Stimulated activated naive CD8-positive, alpha-beta T cell treated with anti-CD3 and anti-CD28 coated beads, Interleukin-15, amount 100 ng/mL, for 72 hours (primary cell): ENCODE measurements at regions not wholly inside any gene's neighbourhood (a gene's known extent, or its start where the extent isn't known, plus 50 kb on each side); places are given as distances from the start of the nearest gene placed in this dataset.
A peak's percentile ranks its signal among the peaks of the same experiment; 100 is the strongest.

Source experiments
- ATAC-seq: fragments of 150-1000 bp; cut with Tn5 transposase; 2 replicates; pipeline ENCODE4 v1.10.0; 2021; ENCODE audit warnings: mild to moderate bottlenecking, moderate library complexity
- DNase-seq, 2 donors: peaks; one replicate each; pipeline ENCODE4 v3.0.0; 2021 to 2022
- H3K27ac Mint-ChIP-seq, 2 donors: one replicate each; pipeline ENCODE4 v1.8.0; 2022; ENCODE audit warnings: mild to moderate bottlenecking in 2 of 2, mixed read lengths in 2 of 2, moderate library complexity in 2 of 2
- H3K27me3 Mint-ChIP-seq: one replicate; pipeline ENCODE4 v1.8.0; 2022; ENCODE audit warnings: mixed read lengths
- H3K4me1 Mint-ChIP-seq: one replicate; pipeline ENCODE4 v1.8.0; 2022; ENCODE audit warnings: mild to moderate bottlenecking, mixed read lengths
- H3K4me3 Mint-ChIP-seq, 2 donors: one replicate each; pipeline ENCODE4 v1.8.0; 2022; ENCODE audit warnings: mild to moderate bottlenecking in 2 of 2, mixed read lengths in 2 of 2, moderate library complexity in 1 of 2
- H3K9me3 Mint-ChIP-seq, 2 donors: one replicate each; pipeline ENCODE4 v1.8.0; 2022; ENCODE audit warnings: mixed read lengths in 2 of 2

- no peak for ATAC-seq
- H3K4me1 Mint-ChIP-seq: no peaks in the 10 kb centered on the region
- H3K4me3 Mint-ChIP-seq: no peak overlapping the region
- no peak for DNase-seq
- H3K27me3 Mint-ChIP-seq: peaks cover 20% of the 10 kb centered on the region
- H3K27ac Mint-ChIP-seq: no peak overlapping the region
- no peaks in the 10 kb centered on the region for H3K9me3 Mint-ChIP-seq
These were observed 166.5 kb downstream of the FGF18 start for GRCh38 chr5:171585981-171586380.

- ATAC-seq (no peak), DNase-seq (no peak)
- Mint-ChIP-seq H3K27ac (no peak overlapping the region), H3K9me3 (no peaks in the 10 kb centered on the region), H3K4me1 (no peaks in the 10 kb centered on the region), H3K27me3 (peaks cover 23% of the 10 kb centered on the region), H3K4me3 (no peak overlapping the region)
These were observed 167.0 kb downstream of the FGF18 start for GRCh38 chr5:171586436-171586835.

- no peak for ATAC-seq
- peaks cover 23% of the 10 kb centered on the region for H3K27me3 Mint-ChIP-seq
- H3K27ac Mint-ChIP-seq: no peak overlapping the region
- no peaks in the 10 kb centered on the region for H3K4me1 Mint-ChIP-seq
- H3K9me3 Mint-ChIP-seq: no peaks in the 10 kb centered on the region
- no peak overlapping the region for H3K4me3 Mint-ChIP-seq
- no peak for DNase-seq
These were observed 168.6 kb downstream of the FGF18 start for GRCh38 chr5:171588046-171588445.

- Mint-ChIP-seq H3K4me1 (no peaks in the 10 kb centered on the region), H3K27ac (no peak overlapping the region), H3K9me3 (no peaks in the 10 kb centered on the region), H3K27me3 (peaks cover 23% of the 10 kb centered on the region), H3K4me3 (no peak overlapping the region)
- DNase-seq (no peak), ATAC-seq (no peak)
These were observed 169.3 kb downstream of the FGF18 start for GRCh38 chr5:171588790-171589189.

- Mint-ChIP-seq H3K27ac (no peak overlapping the region), H3K27me3 (peaks cover 20% of the 10 kb centered on the region), H3K9me3 (no peaks in the 10 kb centered on the region), H3K4me3 (no peak overlapping the region), H3K4me1 (no peaks in the 10 kb centered on the region)
- ATAC-seq: no peak
- DNase-seq: no peak
These were observed 170.0 kb downstream of the FGF18 start for GRCh38 chr5:171589461-171589860.

- no peak for DNase-seq
- no peak for ATAC-seq
- peaks cover 6% of the 10 kb centered on the region for H3K4me1 Mint-ChIP-seq
- H3K9me3 Mint-ChIP-seq: peaks cover 0 to 5% of the 10 kb centered on the region in 2 donors
- H3K27me3 Mint-ChIP-seq: peaks cover 10% of the 10 kb centered on the region
- H3K27ac Mint-ChIP-seq: no peak overlapping the region
- no peak overlapping the region for H3K4me3 Mint-ChIP-seq
These were observed 172.6 kb downstream of the FGF18 start for GRCh38 chr5:171592076-171592475.

- no peak overlapping the region for H3K27ac Mint-ChIP-seq
- H3K9me3 Mint-ChIP-seq: peaks cover 0 to 6% of the 10 kb centered on the region in 2 donors
- H3K4me1 Mint-ChIP-seq: peaks cover 6% of the 10 kb centered on the region
- no peak for DNase-seq
- ATAC-seq: no peak
- peaks cover 6% of the 10 kb centered on the region for H3K27me3 Mint-ChIP-seq
- no peak overlapping the region for H3K4me3 Mint-ChIP-seq
These were observed 173.3 kb downstream of the FGF18 start for GRCh38 chr5:171592736-171593135.

- peaks cover 6% of the 10 kb centered on the region for H3K4me1 Mint-ChIP-seq
- H3K9me3 Mint-ChIP-seq: peaks cover 0 to 6% of the 10 kb centered on the region in 2 donors
- H3K27me3 Mint-ChIP-seq: peaks cover 6% of the 10 kb centered on the region
- DNase-seq: no peak
- no peak overlapping the region for H3K27ac Mint-ChIP-seq
- no peak overlapping the region for H3K4me3 Mint-ChIP-seq
- no peak for ATAC-seq
These were observed 174.0 kb downstream of the FGF18 start for GRCh38 chr5:171593401-171593800.

GRCh38 chr5:171593976-171594375, 174.5 kb downstream of the FGF18 start:
- Mint-ChIP-seq H3K4me1 (peaks cover 6% of the 10 kb centered on the region), H3K27ac (no peak overlapping the region), H3K27me3 (peaks cover 6% of the 10 kb centered on the region), H3K4me3 (no peak overlapping the region), H3K9me3 (peaks cover 0 to 6% of the 10 kb centered on the region in 2 donors)
- no peak for ATAC-seq
- DNase-seq: no peak

- Mint-ChIP-seq H3K4me3 (no peak overlapping the region), H3K9me3 (peaks cover 0 to 6% of the 10 kb centered on the region in 2 donors), H3K27me3 (peaks cover 14% of the 10 kb centered on the region), H3K27ac (no peak overlapping the region), H3K4me1 (peaks cover 16% of the 10 kb centered on the region)
- peak; percentile 37 for ATAC-seq
- DNase-seq: no peak
These were observed 176.0 kb downstream of the FGF18 start for GRCh38 chr5:171595401-171595800.

- Mint-ChIP-seq H3K4me3 (no peak overlapping the region), H3K27ac (no peak overlapping the region), H3K9me3 (peaks cover 0 to 6% of the 10 kb centered on the region in 2 donors), H3K27me3 (peaks cover 16% of the 10 kb centered on the region), H3K4me1 (peaks cover 20% of the 10 kb centered on the region)
- peak; percentile 81 for ATAC-seq
- peak in 1 of 2 donors; percentile 32 for DNase-seq
These were observed 176.4 kb downstream of the FGF18 start for GRCh38 chr5:171595801-171596231.

- DNase-seq (no peak), ATAC-seq (no peak)
- Mint-ChIP-seq H3K4me1 (peaks cover 25% of the 10 kb centered on the region), H3K27me3 (peaks cover 11% of the 10 kb centered on the region), H3K27ac (no peak overlapping the region), H3K4me3 (no peak overlapping the region), H3K9me3 (peaks cover 0 to 6% of the 10 kb centered on the region in 2 donors)
These were observed 177.0 kb downstream of the FGF18 start for GRCh38 chr5:171596391-171596878.

- peaks cover 31% of the 10 kb centered on the region for H3K4me1 Mint-ChIP-seq
- H3K9me3 Mint-ChIP-seq: peaks cover 4 to 6% of the 10 kb centered on the region in 2 donors
- ATAC-seq (no peak), DNase-seq (no peak)
- peaks cover 11% of the 10 kb centered on the region for H3K27me3 Mint-ChIP-seq
- no peak overlapping the region for H3K4me3 Mint-ChIP-seq
- no peak overlapping the region for H3K27ac Mint-ChIP-seq
These were observed 178.6 kb downstream of the FGF18 start for GRCh38 chr5:171597946-171598640.

- Mint-ChIP-seq H3K27me3 (peaks cover 16% of the 10 kb centered on the region), H3K9me3 (peaks cover 4 to 6% of the 10 kb centered on the region in 2 donors), H3K27ac (no peak overlapping the region), H3K4me3 (no peak overlapping the region), H3K4me1 (peaks cover 31% of the 10 kb centered on the region)
- ATAC-seq: no peak
- no peak for DNase-seq
These were observed 179.2 kb downstream of the FGF18 start for GRCh38 chr5:171598641-171599152.

- ATAC-seq: no peak
- H3K27ac Mint-ChIP-seq: no peak overlapping the region
- no peak for DNase-seq
These were observed 180.0 kb downstream of the FGF18 start for GRCh38 chr5:171599411-171599810.

GRCh38 chr5:171599957-171600612, 180.6 kb downstream of the FGF18 start:
- ATAC-seq (no peak), DNase-seq (no peak)
- Mint-ChIP-seq H3K27me3 (peaks cover 26% of the 10 kb centered on the region), H3K4me1 (peaks cover 31% of the 10 kb centered on the region), H3K9me3 (peaks cover 4 to 6% of the 10 kb centered on the region in 2 donors), H3K4me3 (peak overlapping the region in 1 of 2 donors; percentile 25), H3K27ac (no peak overlapping the region)

More at GRCh38 chr5:171599411-171599810, 180.0 kb downstream of the FGF18 start:
- Mint-ChIP-seq H3K4me3 (no peak overlapping the region), H3K4me1 (peaks cover 31% of the 10 kb centered on the region), H3K9me3 (peaks cover 4 to 6% of the 10 kb centered on the region in 2 donors), H3K27me3 (peaks cover 20% of the 10 kb centered on the region)
